ENCODE measurements at regions not wholly inside any gene's neighbourhood (a gene's known extent, or its start where the extent isn't known, plus 50 kb on each side); places are given as distances from the start of the nearest gene placed in this dataset.

- no peak for TF ChIP-seq CTCF (IDR thresholded peaks at IDR 0.05; ENCODE audit: borderline replicate concordance, extremely low read depth, low read length, poor library complexity, severe bottlenecking)
- TF ChIP-seq EZH2 (IDR thresholded peaks at IDR 0.05; ENCODE audit: borderline replicate concordance, low read depth, low read length, severe bottlenecking): no peak
Observed at GRCh38 chr22:23431337-23432072, 148.6 kb downstream of the IGLL1 start.

All from DND-41 (cell line).